Stomach (tissue), 8 donors: ENCODE measurements at regions not wholly inside any gene's neighbourhood (a gene's known extent, or its start where the extent isn't known, plus 50 kb on each side); places are given as distances from the start of the nearest gene placed in this dataset.

Experiments
- DNase-seq, 2 donors: peaks; one replicate each; pipeline versions ENCODE4 v3.0.0 to v3.0.0-alpha.2; 2013 to 2019
- H3K27ac ChIP-seq, 5 donors: fragments of 200-600 bp in 4 of 5; sonication (generic) in 4 of 5; one replicate each; pipeline ENCODE4 v1.5.1; 2013 to 2019; ENCODE audit warnings: mild to moderate bottlenecking in 1 of 5, moderate library complexity in 1 of 5
- H3K27me3 ChIP-seq, 3 donors: fragments of 200-600 bp; sonication (generic); one replicate each; pipeline ENCODE4 v1.5.1; 2017 to 2019; ENCODE audit warnings: mixed run types in 1 of 3
- H3K36me3 ChIP-seq, 4 donors: fragments of 200-600 bp; sonication (generic); 1 replicate in 3 of 4; 2 replicates in 1 of 4; pipeline ENCODE4 v1.5.1; 2016 to 2019
- H3K4me1 ChIP-seq, 4 donors: fragments of 200-600 bp; sonication (generic); one replicate each; pipeline ENCODE4 v1.5.1; 2016 to 2019
- H3K4me3 ChIP-seq, 4 donors: fragments of 200-600 bp; sonication (generic) in 3 of 4; one replicate each; pipeline ENCODE4 v1.5.1; 2016 to 2019; ENCODE audit warnings: mild to moderate bottlenecking in 1 of 4
- H3K9me3 ChIP-seq, 4 donors: fragments of 200-600 bp; sonication (generic); one replicate each; pipeline ENCODE4 v1.5.1; 2016 to 2019
- EP300 ChIP-seq: sonication (generic); formaldehyde crosslinking; IDR thresholded peaks from one replicate; pipeline ENCODE4 v1.6.1; 2017; ENCODE audit warnings: antibody characterized with exemption
- POLR2A ChIP-seq, 4 donors: fragments of 450-650 bp; IDR thresholded peaks; one replicate each; pipeline ENCODE4 v1.6.1; 2016; ENCODE audit warnings: antibody characterized with exemption in 4 of 4, control low read depth in 2 of 4, mild to moderate bottlenecking in 1 of 4, moderate library complexity in 1 of 4
- POLR2AphosphoS5 ChIP-seq, 3 donors: sonication (generic); formaldehyde crosslinking; IDR thresholded peaks; one replicate each; pipeline ENCODE4 v1.6.1; 2016; ENCODE audit warnings: antibody characterized with exemption in 3 of 3
- WGBS, 5 donors: extraction: QIAGEN DNeasy Blood & Tissue Kit in 3 of 5; methylation state at CpG; one replicate each; pipeline versions ENCODE4 v1.1.5 to v1.1.7; 2013 to 2018; 5-methylcytosine and 5-hydroxymethylcytosine counted together
- intact Hi-C: fragments of 100-400 bp; cut with DNase I; formaldehyde crosslinking; loops from one replicate; pipeline ENCODE4 v1.15.1; 2023; ENCODE audit warnings: low total_unique reads
- TF ChIP-seq, protein P1 (sequence below), 7 experiments: fragments of 450-650 bp in 4 of 7; fragments of 200-600 bp in 3 of 7; sonication (generic) in 3 of 7; IDR thresholded peaks; one replicate each; pipeline ENCODE4 v1.5.1; 2016 to 2019; ENCODE audit warnings: antibody characterized with exemption in 7 of 7, control low read depth in 2 of 7, mild to moderate bottlenecking in 1 of 7
- donor health status: healthy with polysubstance abuse.
- donor health status: Bipolar disorder and iron deficiency.
- donor health status: healthy.

DNA sequence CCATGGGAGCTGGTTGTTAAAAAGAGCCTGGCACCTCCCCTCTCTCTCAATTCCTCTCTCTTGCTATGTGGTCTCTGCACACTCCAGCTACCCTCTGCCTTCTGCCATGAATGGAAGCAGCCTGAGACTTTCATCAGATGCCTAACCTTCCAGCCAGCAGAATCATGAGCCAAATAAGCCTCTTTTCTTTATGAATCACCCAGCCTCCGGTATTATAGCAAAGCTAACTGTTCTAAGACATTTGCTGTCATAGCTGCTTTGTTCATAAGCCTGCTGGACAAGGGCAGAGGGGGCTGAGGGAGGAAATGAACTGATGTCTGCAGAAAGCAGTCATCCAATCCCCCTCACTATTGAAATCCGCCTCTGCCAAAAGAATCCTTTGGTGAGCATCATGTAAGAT is 196.7 kb downstream of the ZNF330 start:
- 67 to 88% (median 82%) methylated on average over 2 of the region's 2 CpGs for WGBS, 5 donors
- DNase-seq = no peak
- intact Hi-C loops = no loop called here
- no peak overlapping the region for H3K27ac ChIP-seq
- no peak for TF ChIP-seq POLR2AphosphoS5 (IDR thresholded peaks at IDR 0.05)
- no peak for TF ChIP-seq POLR2A (IDR thresholded peaks at IDR 0.05)
- peaks cover 0 to 6% (median 0%) of the 10 kb centered on the region in 4 donors for H3K4me1 ChIP-seq
- no peaks in the 10 kb centered on the region for H3K36me3 ChIP-seq
- no peaks in the 10 kb centered on the region for H3K27me3 ChIP-seq
- no peak overlapping the region for H3K4me3 ChIP-seq
- peaks cover 0 to 6% (median 0%) of the 10 kb centered on the region in 4 donors for H3K9me3 ChIP-seq

DNA sequence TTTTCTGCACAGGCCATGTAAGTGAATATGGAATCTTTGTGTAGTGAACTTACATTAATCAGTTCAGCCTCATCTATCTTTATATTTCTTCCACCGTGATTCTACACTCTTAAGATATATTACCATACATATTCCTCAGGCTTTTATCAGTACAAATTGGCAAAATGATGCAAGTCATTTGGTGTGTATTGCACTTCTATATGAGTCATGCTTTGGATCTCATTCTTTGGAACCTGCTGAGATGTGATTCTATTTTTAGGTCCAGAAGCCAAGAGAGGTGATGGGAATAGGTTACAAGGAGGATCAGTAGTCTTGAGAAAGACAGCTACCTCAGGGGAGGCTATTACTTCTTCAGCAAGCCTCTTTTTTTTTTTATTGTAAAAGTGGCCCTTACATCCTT is 204.4 kb downstream of the ZNF330 start:
- no peaks in the 10 kb centered on the region for H3K4me1 ChIP-seq
- no peaks in the 10 kb centered on the region for H3K27me3 ChIP-seq
- WGBS, 5 donors = 52 to 77% (median 71%) methylated on average over 1 of the region's 1 CpG
- intact Hi-C loops = no loop called here
- no peak for DNase-seq
- TF ChIP-seq, protein P1, sequence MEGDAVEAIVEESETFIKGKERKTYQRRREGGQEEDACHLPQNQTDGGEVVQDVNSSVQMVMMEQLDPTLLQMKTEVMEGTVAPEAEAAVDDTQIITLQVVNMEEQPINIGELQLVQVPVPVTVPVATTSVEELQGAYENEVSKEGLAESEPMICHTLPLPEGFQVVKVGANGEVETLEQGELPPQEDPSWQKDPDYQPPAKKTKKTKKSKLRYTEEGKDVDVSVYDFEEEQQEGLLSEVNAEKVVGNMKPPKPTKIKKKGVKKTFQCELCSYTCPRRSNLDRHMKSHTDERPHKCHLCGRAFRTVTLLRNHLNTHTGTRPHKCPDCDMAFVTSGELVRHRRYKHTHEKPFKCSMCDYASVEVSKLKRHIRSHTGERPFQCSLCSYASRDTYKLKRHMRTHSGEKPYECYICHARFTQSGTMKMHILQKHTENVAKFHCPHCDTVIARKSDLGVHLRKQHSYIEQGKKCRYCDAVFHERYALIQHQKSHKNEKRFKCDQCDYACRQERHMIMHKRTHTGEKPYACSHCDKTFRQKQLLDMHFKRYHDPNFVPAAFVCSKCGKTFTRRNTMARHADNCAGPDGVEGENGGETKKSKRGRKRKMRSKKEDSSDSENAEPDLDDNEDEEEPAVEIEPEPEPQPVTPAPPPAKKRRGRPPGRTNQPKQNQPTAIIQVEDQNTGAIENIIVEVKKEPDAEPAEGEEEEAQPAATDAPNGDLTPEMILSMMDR (IDR thresholded peaks at IDR 0.05) = no peak
- TF ChIP-seq POLR2AphosphoS5 (IDR thresholded peaks at IDR 0.05) (no peak), POLR2A (IDR thresholded peaks at IDR 0.05) (no peak), EP300 (no peak)
- no peaks in the 10 kb centered on the region for H3K36me3 ChIP-seq
- H3K27ac ChIP-seq = no peak overlapping the region
- H3K4me3 ChIP-seq = no peak overlapping the region
- peaks cover 0 to 10% (median 0%) of the 10 kb centered on the region in 4 donors for H3K9me3 ChIP-seq

DNA sequence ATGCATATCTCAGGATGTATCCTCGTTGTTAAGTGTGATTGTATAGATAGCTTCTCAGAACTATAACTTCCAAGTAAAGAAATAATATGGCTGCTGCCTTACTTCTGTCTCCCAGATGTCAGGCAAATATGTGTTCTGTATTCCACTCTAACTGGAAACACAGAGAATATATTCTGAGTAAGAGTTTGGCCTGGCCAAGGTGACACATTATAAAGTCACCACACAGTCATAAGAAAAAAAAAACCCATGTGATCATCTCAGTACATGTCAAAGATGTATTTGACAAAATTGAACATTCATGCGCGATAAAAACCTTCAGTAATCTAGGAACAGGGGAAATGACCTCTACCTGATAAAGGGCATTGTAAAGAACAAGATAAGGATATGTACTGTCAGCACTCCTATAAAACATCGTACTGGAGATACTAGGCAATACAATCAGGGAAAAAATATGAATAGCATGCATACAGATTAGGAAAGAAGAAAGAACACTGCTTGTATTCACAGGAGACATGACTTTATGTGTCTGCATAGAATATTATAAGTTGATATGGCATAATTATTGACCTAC is 207.1 kb downstream of the ZNF330 start:
- 49 to 65% (median 58%) methylated on average over 4 of the region's 4 CpGs for WGBS, 5 donors
- no peak for DNase-seq
- no peak overlapping the region for H3K27ac ChIP-seq
- H3K36me3 ChIP-seq = no peaks in the 10 kb centered on the region
- intact Hi-C loops = no loop called here
- no peaks in the 10 kb centered on the region for H3K4me1 ChIP-seq
- no peaks in the 10 kb centered on the region for H3K9me3 ChIP-seq
- no peaks in the 10 kb centered on the region for H3K27me3 ChIP-seq
- TF ChIP-seq EP300 = no peak
- TF ChIP-seq POLR2A (IDR thresholded peaks at IDR 0.05) = no peak
- TF ChIP-seq, protein P1 (IDR thresholded peaks at IDR 0.05) = no peak
- TF ChIP-seq POLR2AphosphoS5 (IDR thresholded peaks at IDR 0.05) = no peak
- no peak overlapping the region for H3K4me3 ChIP-seq

DNA sequence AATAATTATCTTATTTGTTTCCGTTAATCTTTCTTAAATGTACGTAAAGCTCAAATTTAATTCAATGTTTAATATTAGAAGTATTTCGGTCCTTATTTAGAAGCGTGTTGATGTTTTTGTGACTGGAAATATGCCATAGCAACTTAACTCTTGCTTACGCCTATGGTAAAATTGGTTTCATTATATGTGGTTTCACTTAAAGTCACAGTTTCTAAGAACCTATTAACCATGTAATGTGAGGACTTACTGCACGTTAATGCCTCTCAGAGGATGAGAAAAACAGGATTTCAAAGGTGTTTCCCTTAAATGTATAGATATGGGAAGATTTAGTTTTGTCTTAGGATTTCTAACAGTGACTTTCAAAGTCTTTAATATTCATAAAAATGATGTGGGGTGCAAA is 206.4 kb upstream of the IL15 start:
- intact Hi-C loops = no loop called here
- no peaks in the 10 kb centered on the region for H3K4me1 ChIP-seq
- H3K4me3 ChIP-seq = no peak overlapping the region
- WGBS, 5 donors = 78 to 85% (median 84%) methylated on average over 6 of the region's 6 CpGs
- no peaks in the 10 kb centered on the region for H3K9me3 ChIP-seq
- no peak for TF ChIP-seq EP300
- no peak for TF ChIP-seq POLR2A (IDR thresholded peaks at IDR 0.05)
- TF ChIP-seq, protein P1 (IDR thresholded peaks at IDR 0.05) = no peak
- TF ChIP-seq POLR2AphosphoS5 (IDR thresholded peaks at IDR 0.05) = no peak
- H3K36me3 ChIP-seq = no peaks in the 10 kb centered on the region
- no peak overlapping the region for H3K27ac ChIP-seq
- no peaks in the 10 kb centered on the region for H3K27me3 ChIP-seq
- DNase-seq = no peak

DNA sequence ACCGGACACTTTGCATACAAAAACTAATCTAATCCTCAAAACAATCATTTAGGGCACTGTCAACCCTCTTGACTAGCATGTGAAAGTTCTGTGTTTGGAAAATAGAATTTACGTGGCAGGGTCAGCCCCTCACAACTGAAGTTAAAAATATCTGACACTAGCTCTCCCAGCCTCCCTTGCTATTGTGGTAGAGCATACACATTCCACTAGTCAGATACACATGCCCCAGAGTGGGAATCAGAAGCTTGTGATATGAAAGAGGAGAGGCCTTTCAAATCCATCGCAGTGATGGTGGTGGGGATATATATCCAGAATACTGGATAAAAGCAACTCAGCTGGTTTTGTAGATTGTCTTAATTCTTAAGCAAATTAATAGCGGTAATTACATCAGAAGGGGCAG is 205.7 kb upstream of the IL15 start:
- intact Hi-C loops = no loop called here
- DNase-seq = no peak
- Histone ChIP-seq H3K4me3 (no peak overlapping the region), H3K4me1 (no peaks in the 10 kb centered on the region), H3K27me3 (no peaks in the 10 kb centered on the region), H3K9me3 (no peaks in the 10 kb centered on the region), H3K27ac (no peak overlapping the region), H3K36me3 (no peaks in the 10 kb centered on the region)
- TF ChIP-seq, protein P1 (IDR thresholded peaks at IDR 0.05) = no peak
- TF ChIP-seq POLR2AphosphoS5 (IDR thresholded peaks at IDR 0.05) = no peak
- no peak for TF ChIP-seq EP300
- no peak for TF ChIP-seq POLR2A (IDR thresholded peaks at IDR 0.05)
- WGBS, 5 donors = 82 to 94% (median 91%) methylated on average over 4 of the region's 4 CpGs
